ENCODE measurements at regions not wholly inside any gene's neighbourhood (a gene's known extent, or its start where the extent isn't known, plus 50 kb on each side); places are given as distances from the start of the nearest gene placed in this dataset.

DNA sequence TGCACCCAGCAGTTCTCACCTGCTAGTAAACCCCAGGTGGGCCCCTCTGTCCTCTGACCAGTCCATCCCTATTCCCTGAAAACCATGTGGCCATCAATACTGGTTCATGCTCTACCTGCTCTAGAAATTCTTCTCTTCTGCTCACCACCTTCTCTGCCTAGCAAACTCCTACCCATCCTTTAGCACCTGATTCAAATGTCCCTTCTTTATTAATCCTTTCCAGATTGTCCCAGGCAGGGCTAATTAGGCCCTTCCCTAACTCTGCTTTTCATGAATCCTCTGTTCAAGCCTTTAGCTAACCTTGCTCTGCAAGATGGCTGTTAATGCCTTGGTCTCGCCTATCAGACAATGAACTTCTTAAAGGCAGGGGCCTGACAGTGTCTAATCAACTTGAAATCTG, 62.1 kb upstream of the TRABD2B start (continued):
- TF ChIP-seq, protein P1, sequence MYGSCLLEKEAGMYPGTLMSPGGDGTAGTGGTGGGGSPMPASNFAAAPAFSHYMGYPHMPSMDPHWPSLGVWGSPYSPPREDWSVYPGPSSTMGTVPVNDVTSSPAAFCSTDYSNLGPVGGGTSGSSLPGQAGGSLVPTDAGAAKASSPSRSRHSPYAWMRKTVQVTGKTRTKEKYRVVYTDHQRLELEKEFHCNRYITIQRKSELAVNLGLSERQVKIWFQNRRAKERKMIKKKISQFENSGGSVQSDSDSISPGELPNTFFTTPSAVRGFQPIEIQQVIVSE (CRISPR knock-in tag; IDR thresholded peaks at IDR 0.05; ENCODE audit: borderline replicate concordance), result no peak
- TF ChIP-seq ETV6 (CRISPR knock-in tag; IDR thresholded peaks at IDR 0.05) (no peak), ZNF671 (CRISPR knock-in tag; IDR thresholded peaks at IDR 0.05) (no peak), ZNF138 (CRISPR knock-in tag; conservative IDR thresholded peaks at IDR 0.05) (no peak)
- TF ChIP-seq, protein P2, sequence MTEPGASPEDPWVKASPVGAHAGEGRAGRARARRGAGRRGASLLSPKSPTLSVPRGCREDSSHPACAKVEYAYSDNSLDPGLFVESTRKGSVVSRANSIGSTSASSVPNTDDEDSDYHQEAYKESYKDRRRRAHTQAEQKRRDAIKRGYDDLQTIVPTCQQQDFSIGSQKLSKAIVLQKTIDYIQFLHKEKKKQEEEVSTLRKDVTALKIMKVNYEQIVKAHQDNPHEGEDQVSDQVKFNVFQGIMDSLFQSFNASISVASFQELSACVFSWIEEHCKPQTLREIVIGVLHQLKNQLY (CRISPR knock-in tag; IDR thresholded peaks at IDR 0.05), result no peak

DNA sequence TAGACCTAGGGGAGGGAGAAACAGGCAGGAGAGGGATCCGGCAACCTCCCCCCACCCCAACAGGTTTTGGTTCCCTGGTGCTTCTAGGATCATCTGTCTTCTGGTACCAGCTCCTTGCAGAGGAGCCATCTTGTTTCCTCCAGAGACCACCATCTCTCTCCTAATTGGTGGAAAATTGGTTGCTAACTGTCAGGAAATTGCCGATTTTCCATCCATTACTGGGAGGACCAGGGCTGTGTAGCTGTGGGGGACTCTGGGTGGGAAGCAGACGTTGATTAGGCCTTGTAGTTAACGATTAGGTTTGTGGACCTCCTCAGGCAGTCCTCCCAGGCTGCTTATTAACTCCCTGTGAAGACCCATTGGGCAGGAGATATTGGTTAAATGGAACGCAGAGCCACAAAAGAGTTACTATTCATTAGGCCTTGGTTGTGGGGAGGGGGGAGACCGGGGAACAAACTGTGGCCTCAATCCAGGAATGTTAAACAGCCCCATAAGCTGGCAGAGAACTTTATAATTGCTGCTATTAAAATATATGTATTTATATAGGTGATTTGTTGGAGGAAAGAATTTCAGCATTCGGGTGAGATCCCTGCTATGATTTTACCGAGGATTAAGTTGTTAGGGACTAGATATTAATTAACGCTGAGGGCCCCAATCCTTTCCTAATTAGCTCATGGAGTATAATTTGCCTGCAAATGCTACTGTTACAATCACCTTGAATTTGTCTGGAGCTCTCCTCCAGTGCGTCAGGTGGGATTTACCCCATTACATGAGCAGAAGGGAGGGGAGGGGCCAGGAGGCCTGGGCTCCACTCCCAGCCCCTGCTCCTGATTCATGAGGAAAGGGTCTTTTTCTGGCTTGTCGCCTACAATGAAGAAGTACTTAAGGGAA, 61.2 kb upstream of the TRABD2B start:
- DNase-seq (ENCODE audit: low spot score) (no peak), ATAC-seq (no peak)
- Mint-ChIP-seq H3K9me3 (no peaks in the 10 kb centered on the region), H3K27me3 (ENCODE audit: low read depth) (peaks cover 52% of the 10 kb centered on the region), H3K4me3 (no peak overlapping the region), H3K27ac (no peak overlapping the region), H3K36me3 (no peaks in the 10 kb centered on the region), H3K4me1 (peaks cover 24% of the 10 kb centered on the region)
- ChIA-PET POLR2A (no interaction called here), CTCF (interaction anchor here (4.6 to 5.4 kb wide), 2 partner anchors 35 to 59 kb away, joined by 22 to 78 read pairs; partner anchors contain the start of gene TRABD2B)
- TF ChIP-seq ZNF671 (CRISPR knock-in tag; IDR thresholded peaks at IDR 0.05), result no peak
- TF ChIP-seq ZNF317 (CRISPR knock-in tag; IDR thresholded peaks at IDR 0.05; ENCODE audit: borderline replicate concordance, low read depth), result no peak
- TF ChIP-seq, protein P3, sequence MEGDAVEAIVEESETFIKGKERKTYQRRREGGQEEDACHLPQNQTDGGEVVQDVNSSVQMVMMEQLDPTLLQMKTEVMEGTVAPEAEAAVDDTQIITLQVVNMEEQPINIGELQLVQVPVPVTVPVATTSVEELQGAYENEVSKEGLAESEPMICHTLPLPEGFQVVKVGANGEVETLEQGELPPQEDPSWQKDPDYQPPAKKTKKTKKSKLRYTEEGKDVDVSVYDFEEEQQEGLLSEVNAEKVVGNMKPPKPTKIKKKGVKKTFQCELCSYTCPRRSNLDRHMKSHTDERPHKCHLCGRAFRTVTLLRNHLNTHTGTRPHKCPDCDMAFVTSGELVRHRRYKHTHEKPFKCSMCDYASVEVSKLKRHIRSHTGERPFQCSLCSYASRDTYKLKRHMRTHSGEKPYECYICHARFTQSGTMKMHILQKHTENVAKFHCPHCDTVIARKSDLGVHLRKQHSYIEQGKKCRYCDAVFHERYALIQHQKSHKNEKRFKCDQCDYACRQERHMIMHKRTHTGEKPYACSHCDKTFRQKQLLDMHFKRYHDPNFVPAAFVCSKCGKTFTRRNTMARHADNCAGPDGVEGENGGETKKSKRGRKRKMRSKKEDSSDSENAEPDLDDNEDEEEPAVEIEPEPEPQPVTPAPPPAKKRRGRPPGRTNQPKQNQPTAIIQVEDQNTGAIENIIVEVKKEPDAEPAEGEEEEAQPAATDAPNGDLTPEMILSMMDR (IDR thresholded peaks at IDR 0.05), result no peak
- no peak for TF ChIP-seq FOXK1 (CRISPR knock-in tag; IDR thresholded peaks at IDR 0.05)
- TF ChIP-seq ATF1 (CRISPR knock-in tag; IDR thresholded peaks at IDR 0.05), result no peak
- TF ChIP-seq SP1 (CRISPR knock-in tag; conservative IDR thresholded peaks at IDR 0.05), result no peak

DNA sequence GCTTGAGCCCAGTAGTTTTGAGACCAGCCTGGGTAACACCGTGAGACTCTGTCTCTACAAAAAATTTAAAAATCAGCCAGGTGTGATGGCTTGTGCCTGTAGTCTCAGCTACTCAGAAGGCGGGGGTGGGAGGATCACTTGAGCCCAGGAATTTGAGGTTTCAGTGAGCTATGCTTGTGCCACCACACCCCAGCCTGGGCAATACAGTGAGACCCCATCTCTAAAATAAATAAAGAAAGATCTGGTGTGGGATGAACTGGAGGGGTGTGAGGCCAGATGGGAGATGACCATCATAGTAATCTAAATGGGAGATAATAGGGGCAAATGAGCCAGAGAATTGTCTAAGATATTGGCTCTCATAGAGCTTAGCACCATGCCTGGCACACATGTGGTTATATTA, 60.1 kb upstream of the TRABD2B start:
- TF ChIP-seq ZNF121 (CRISPR knock-in tag; IDR thresholded peaks at IDR 0.05) (peak; percentile 59; the same call in 1 of the 2 replicates), FOXJ3 (CRISPR knock-in tag; IDR thresholded peaks at IDR 0.05; ENCODE audit: borderline replicate concordance) (no peak), KAT7 (CRISPR knock-in tag; IDR thresholded peaks at IDR 0.05; ENCODE audit: borderline replicate concordance) (no peak)
- DNase-seq (ENCODE audit: low spot score), result no peak
- H3K4me1 Mint-ChIP-seq, result peaks cover 26% of the 10 kb centered on the region
- CTCF ChIA-PET, result no interaction called here
- no peak overlapping the region for H3K4me3 Mint-ChIP-seq
- no peak for ATAC-seq
- POLR2A ChIA-PET, result no interaction called here
- H3K9me3 Mint-ChIP-seq, result no peaks in the 10 kb centered on the region
- H3K36me3 Mint-ChIP-seq, result no peaks in the 10 kb centered on the region
- peaks cover 59% of the 10 kb centered on the region for H3K27me3 Mint-ChIP-seq (ENCODE audit: low read depth)
- H3K27ac Mint-ChIP-seq, result no peak overlapping the region

DNA sequence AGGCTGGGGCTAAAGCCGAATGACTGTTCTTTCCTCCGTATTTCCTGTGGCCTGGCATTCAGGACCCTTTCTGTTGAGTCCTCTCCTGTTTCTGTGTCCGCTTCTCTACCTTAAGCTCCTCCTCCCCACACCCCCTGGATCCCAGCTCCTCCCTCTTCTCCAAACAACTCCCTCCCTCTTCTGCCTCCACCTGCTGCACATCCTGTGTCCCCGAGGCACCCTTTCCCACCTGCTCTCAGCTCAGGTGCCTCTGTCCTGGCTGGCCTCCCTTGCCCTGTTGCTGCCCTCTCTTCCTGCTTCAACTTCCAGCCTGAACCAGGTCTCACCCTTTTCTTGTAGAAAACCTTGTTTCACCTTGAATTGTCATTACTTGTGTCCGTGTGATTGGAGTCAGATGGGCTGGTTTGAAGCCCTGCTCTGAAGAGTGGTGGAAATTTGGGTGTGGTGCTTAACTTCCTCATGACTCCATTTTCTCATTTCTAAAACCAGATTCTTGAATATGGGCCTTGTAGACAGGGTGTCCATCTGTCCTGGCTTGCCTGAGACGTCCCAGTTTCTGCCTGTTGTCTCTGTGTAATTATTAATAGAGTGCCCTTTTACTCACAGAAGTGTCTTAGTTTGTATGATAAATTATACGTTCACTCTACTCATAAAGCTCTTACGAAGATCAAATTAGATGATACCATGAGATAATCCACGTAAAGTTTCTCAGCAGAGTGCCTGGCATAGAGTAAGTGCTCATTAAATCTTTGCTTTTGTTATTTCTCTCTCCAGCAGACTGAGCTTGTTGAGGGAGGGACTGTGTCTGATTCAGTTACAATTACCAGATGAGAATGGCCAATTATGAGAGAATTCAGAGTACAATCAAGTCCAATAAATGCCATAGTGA, 58.9 kb upstream of the TRABD2B start:
- peak; percentile 99 for ATAC-seq
- POLR2A ChIA-PET, result interaction anchor here (1.0 kb wide), 1 partner anchor 59 kb away, joined by 3 read pairs; the partner anchor contains the start of gene TRABD2B

More for the DNA sequence above, 58.9 kb upstream of the TRABD2B start:
- TF ChIP-seq, protein P4, sequence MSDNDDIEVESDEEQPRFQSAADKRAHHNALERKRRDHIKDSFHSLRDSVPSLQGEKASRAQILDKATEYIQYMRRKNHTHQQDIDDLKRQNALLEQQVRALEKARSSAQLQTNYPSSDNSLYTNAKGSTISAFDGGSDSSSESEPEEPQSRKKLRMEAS (CRISPR knock-in tag; IDR thresholded peaks at IDR 0.05), result peak; percentile 43; the same call in 1 of the 2 replicates
- TF ChIP-seq, protein P5, sequence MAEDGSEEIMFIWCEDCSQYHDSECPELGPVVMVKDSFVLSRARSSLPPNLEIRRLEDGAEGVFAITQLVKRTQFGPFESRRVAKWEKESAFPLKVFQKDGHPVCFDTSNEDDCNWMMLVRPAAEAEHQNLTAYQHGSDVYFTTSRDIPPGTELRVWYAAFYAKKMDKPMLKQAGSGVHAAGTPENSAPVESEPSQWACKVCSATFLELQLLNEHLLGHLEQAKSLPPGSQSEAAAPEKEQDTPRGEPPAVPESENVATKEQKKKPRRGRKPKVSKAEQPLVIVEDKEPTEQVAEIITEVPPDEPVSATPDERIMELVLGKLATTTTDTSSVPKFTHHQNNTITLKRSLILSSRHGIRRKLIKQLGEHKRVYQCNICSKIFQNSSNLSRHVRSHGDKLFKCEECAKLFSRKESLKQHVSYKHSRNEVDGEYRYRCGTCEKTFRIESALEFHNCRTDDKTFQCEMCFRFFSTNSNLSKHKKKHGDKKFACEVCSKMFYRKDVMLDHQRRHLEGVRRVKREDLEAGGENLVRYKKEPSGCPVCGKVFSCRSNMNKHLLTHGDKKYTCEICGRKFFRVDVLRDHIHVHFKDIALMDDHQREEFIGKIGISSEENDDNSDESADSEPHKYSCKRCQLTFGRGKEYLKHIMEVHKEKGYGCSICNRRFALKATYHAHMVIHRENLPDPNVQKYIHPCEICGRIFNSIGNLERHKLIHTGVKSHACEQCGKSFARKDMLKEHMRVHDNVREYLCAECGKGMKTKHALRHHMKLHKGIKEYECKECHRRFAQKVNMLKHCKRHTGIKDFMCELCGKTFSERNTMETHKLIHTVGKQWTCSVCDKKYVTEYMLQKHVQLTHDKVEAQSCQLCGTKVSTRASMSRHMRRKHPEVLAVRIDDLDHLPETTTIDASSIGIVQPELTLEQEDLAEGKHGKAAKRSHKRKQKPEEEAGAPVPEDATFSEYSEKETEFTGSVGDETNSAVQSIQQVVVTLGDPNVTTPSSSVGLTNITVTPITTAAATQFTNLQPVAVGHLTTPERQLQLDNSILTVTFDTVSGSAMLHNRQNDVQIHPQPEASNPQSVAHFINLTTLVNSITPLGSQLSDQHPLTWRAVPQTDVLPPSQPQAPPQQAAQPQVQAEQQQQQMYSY (CRISPR knock-in tag; IDR thresholded peaks at IDR 0.05), result no peak
- Mint-ChIP-seq H3K4me1 (peaks cover 26% of the 10 kb centered on the region), H3K9me3 (no peaks in the 10 kb centered on the region), H3K4me3 (no peak overlapping the region; the same call in 1 of the 2 replicates), H3K36me3 (no peaks in the 10 kb centered on the region), H3K27me3 (ENCODE audit: low read depth) (peaks cover 64% of the 10 kb centered on the region), H3K27ac (no peak overlapping the region)
- CTCF ChIA-PET, result interaction anchor here (0.6 to 2.5 kb wide), 12 partner anchors 16 to 624 kb away, joined by 3 to 28 read pairs (median 4); partner anchors contain the start of genes FOXD2 and TRABD2B
- peak; percentile 70 for DNase-seq (ENCODE audit: low spot score)
